Fibroblast of pulmonary artery (primary cell): ENCODE measurements at regions not wholly inside any gene's neighbourhood (a gene's known extent, or its start where the extent isn't known, plus 50 kb on each side); places are given as distances from the start of the nearest gene placed in this dataset.

Source experiments
- DNase-seq: peaks from one replicate; pipeline ENCODE4 v3.0.0-alpha.2; 2010; ENCODE audit warnings: low read depth
- H3K4me3 ChIP-seq: replicated peaks from 2 replicates; pipeline ENCODE4 v1.5.1; 2011; ENCODE audit warnings: low read depth, mild to moderate bottlenecking, control low read depth, low read length, moderate library complexity
- CTCF ChIP-seq: IDR thresholded peaks from 2 replicates; pipeline ENCODE4 v1.5.1; 2011; ENCODE audit warnings: mild to moderate bottlenecking, control low read depth, low read length, inconsistent platforms; ENCODE audit errors: missing control alignments

GRCh38 chrX:39532761-39533160 lies 565.0 kb downstream of the BCOR start:
- H3K4me3 ChIP-seq = no peak overlapping the region
- TF ChIP-seq CTCF = no peak
- DNase-seq = no peak

GRCh38 chrX:39534949-39535348 lies 562.8 kb downstream of the BCOR start:
- no peak for TF ChIP-seq CTCF
- no peak overlapping the region for H3K4me3 ChIP-seq
- no peak for DNase-seq

GRCh38 chrX:39536211-39536610 lies 561.5 kb downstream of the BCOR start:
- H3K4me3 ChIP-seq = no peak overlapping the region
- TF ChIP-seq CTCF = no peak
- no peak for DNase-seq

GRCh38 chrX:39541881-39542280 lies 555.9 kb downstream of the BCOR start:
- no peak for TF ChIP-seq CTCF
- H3K4me3 ChIP-seq = no peak overlapping the region
- DNase-seq = no peak

GRCh38 chrX:39542316-39542715 lies 555.4 kb downstream of the BCOR start:
- TF ChIP-seq CTCF = no peak
- H3K4me3 ChIP-seq = no peak overlapping the region
- DNase-seq = no peak

- no peak for DNase-seq
- H3K4me3 ChIP-seq = no peak overlapping the region
- no peak for TF ChIP-seq CTCF
Measured at GRCh38 chrX:39550795-39551361, 546.9 kb downstream of the BCOR start.

- DNase-seq = no peak
- no peak overlapping the region for H3K4me3 ChIP-seq
- no peak for TF ChIP-seq CTCF
Measured at GRCh38 chrX:39551762-39552161, 546.0 kb downstream of the BCOR start.
